ENCODE measurements at regions not wholly inside any gene's neighbourhood (a gene's known extent, or its start where the extent isn't known, plus 50 kb on each side); places are given as distances from the start of the nearest gene placed in this dataset.

- TF ChIP-seq CTCF (IDR thresholded peaks at IDR 0.05): no peak
- no peak for TF ChIP-seq POLR2A (IDR thresholded peaks at IDR 0.05)
Measured at GRCh38 chrX:150219374-150220185, 143.5 kb upstream of the MAMLD1 start.
